22Rv1 (cell line): ENCODE measurements at regions not wholly inside any gene's neighbourhood (a gene's known extent, or its start where the extent isn't known, plus 50 kb on each side); places are given as distances from the start of the nearest gene placed in this dataset.

Experiments
- H3K27ac ChIP-seq: fragments of 450-650 bp; 2 replicates; pipeline ENCODE4 v1.5.1; 2017
- ZFX ChIP-seq: fragments of 450-650 bp; IDR thresholded peaks from 2 replicates; pipeline ENCODE4 v1.6.1; 2017; ENCODE audit warnings: antibody characterized with exemption, borderline replicate concordance
- TF ChIP-seq, protein P1 (sequence below): fragments of 450-650 bp; IDR thresholded peaks from 2 replicates; pipeline ENCODE4 v1.5.1; 2017; ENCODE audit warnings: mild to moderate bottlenecking

DNA sequence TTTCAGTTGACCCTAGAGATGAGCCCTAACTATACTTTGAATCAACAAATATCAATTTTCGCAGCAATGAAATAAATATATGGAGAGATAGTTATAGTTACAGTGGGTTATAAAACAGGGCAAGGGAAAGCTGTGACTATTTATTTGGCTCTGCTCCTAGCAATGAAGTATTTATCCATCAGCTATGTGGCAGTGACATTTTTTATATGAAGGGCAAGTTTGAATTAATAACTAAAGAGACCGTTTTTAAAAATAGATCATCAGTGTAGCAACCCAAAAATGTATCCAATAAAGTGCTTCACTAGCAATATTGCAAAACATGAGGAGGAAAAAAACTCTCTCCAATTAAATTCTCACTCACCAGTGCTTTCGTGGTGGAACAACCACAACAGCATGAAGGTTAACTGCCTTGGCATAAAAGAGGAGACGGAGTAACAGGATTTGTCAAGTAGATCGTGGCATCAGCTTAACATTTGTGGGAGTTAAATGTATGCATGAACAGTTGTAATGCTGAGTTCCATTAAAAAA, 58.1 kb upstream of the NUDT4 start:
- H3K27ac ChIP-seq = no peak overlapping the region
- no peak for TF ChIP-seq ZFX
- TF ChIP-seq, protein P1, sequence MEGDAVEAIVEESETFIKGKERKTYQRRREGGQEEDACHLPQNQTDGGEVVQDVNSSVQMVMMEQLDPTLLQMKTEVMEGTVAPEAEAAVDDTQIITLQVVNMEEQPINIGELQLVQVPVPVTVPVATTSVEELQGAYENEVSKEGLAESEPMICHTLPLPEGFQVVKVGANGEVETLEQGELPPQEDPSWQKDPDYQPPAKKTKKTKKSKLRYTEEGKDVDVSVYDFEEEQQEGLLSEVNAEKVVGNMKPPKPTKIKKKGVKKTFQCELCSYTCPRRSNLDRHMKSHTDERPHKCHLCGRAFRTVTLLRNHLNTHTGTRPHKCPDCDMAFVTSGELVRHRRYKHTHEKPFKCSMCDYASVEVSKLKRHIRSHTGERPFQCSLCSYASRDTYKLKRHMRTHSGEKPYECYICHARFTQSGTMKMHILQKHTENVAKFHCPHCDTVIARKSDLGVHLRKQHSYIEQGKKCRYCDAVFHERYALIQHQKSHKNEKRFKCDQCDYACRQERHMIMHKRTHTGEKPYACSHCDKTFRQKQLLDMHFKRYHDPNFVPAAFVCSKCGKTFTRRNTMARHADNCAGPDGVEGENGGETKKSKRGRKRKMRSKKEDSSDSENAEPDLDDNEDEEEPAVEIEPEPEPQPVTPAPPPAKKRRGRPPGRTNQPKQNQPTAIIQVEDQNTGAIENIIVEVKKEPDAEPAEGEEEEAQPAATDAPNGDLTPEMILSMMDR = no peak

DNA sequence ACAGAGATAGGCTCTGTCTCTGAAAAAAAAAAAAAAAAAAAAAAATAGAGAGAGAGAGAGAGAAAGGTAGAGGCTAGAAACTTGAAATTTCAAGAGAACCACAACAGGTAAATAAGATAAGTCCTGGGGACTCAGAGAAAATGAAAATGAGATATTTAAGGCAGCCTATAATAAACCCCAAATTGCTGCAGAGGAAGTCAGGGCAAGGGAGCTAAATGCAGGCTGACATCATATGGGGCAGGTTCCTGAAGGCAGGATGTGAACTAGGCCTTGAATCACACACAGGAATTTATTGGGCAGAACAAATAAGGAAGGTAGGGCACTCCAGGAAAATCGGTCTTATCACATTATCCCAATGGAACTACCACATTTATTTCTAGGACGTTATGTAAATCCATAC, 54.9 kb upstream of the NUDT4 start:
- TF ChIP-seq, protein P1 = no peak
- TF ChIP-seq ZFX = no peak
- no peak overlapping the region for H3K27ac ChIP-seq

DNA sequence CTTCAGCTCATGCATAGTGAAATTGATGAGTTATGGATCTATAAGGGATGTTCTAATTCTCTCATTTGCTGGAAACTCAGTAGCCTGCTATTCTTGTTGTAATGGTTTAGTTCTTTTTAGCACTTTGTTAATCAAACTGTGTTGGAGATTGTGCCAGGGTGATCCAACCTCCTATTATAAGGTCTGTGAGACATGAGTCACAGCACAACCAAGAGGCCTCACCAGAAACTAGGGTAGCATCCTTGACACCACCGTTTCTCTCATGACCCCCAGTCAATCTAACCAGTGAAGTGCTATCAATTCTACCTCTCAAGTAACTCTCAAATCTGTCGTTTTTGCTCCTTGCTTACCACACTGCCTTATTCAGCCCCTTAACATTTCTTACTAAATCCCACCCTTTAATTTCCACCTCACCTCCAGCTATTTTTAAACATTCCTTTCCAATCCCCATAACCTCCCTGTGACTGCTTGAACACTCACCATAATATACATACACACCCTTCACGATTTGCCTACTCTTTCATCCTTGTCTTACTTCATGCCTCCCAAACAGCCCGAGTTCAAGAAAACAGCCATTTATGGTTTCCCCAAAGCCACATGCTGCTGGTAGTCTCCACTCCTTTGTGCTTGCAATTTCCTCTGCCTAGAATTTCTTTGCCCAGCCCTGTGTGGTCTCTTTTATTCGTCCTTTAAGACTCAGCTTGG, 53.9 kb upstream of the NUDT4 start:
- no peak overlapping the region for H3K27ac ChIP-seq
- no peak for TF ChIP-seq ZFX
- TF ChIP-seq, protein P1 = no peak

DNA sequence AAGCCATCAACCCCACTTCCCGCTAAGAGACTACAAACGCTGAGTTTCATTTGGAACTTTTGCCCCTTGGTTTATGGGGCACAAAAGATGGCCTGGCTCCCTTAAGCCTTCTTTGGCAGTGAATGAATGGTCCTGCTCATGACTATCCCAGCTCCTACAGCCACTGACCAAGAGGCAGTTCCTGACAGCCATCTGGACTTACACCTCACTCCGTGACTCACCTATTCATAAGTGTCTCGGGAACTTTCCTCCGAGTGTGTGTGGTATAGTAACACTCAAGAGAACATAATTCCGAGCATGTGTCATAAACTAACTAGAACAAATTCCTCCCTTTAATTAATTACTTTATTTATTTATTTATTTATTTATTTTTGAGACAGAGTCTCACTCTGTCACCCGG, 51.9 kb upstream of the NUDT4 start:
- no peak for TF ChIP-seq ZFX
- TF ChIP-seq, protein P1 = no peak

More for the DNA sequence above, 51.9 kb upstream of the NUDT4 start:
- no peak overlapping the region for H3K27ac ChIP-seq
